ENCODE measurements at regions not wholly inside any gene's neighbourhood (a gene's known extent, or its start where the extent isn't known, plus 50 kb on each side); places are given as distances from the start of the nearest gene placed in this dataset.

DNA sequence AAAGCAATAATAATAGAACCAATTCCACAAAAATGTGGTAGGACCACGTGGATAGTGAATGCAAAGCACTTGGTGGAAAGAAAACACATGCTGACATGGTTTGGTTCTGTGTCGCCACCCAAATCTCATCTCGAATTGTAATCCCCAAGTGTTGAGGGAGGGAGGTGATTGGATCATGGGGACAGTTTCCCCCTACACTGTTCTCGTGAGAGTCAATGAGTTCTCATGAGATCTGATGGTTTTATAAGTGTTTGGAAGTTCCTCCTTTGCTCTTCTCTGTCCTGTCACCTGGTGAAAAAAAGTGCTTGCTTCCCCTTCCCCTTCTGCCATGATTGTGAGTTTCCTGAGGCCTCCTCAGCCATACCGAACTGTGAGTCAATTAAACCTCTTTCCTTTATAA is 421.9 kb upstream of the CADM1 start:
- ATAC-seq (replicated peaks): no peak
- Mint-ChIP-seq H3K27ac (no peak overlapping the region), H3K27me3 (peaks cover 0 to 6% of the 10 kb centered on the region in 2 donors), H3K9me3 (peaks cover 0 to 4% of the 10 kb centered on the region in 2 donors), H3K4me3 (no peak overlapping the region), H3K36me3 (ENCODE audit: insufficient read depth) (no peaks in the 10 kb centered on the region), H3K4me1 (ENCODE audit: low read depth in 2 of 2) (no peaks in the 10 kb centered on the region)
- DNase-seq: no peak

DNA sequence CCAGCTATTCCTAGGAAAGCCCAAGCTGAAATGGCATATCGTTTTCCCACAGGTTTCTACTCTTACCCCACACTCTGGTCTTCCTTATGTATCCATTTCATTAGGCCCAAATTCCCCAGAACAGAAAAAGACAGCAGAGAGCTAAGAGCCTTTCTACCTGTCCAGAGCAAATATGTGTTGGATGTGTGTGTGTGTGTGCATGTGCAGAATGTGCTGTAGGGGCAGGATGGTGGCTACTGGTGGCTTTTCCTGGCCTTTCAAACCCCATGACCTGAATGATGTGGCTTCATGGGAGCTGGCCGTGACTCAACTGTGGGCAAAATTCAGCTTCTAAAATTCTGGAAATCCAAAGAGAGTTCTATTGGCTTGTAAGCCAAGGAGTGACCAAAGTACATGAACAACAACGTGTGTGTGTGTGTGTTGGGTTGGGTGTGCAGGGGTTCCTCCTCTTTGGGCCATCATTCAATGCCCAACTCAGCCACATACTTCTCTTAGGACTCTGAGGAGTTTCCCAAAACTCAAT is 421.4 kb upstream of the CADM1 start:
- no peaks in the 10 kb centered on the region for H3K36me3 Mint-ChIP-seq (ENCODE audit: insufficient read depth)

DNA sequence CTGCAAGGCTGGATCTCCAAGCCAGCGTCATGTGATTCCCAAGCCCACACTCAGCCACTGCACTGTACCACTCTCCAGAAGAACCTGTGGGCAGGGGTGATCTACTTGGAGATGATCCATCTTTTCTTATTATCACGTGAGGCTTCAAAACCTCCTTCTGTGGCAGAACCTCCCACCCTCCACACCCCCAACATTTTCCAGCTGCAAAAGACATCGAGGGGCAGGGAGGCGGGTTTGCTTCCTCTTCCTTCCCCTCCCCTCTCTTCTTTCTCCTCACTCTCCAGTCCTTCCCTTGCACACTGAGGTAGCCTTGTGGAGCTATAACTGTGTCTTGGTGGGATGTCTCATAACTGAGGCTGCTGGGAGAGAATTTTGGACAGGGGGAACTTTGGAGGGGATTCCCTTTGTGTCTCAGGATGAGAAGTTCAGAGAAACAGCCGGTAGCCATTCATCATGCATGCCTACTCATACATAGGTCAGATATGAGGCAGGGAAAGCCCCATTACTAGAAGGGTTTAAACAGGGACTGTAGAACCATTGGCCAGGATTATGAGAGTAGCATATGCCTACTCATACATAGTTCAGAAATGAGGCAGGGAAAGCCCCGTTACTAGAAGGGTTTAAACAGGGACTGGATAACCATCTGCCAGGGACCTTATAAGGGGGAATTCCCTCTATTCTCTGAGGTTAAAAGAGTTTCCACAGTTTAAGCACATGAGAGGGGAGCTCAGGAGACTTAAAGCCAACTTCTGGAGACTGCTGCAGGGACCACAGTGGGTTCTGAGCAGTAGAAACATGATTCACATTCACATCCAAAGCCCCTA is 420.7 kb upstream of the CADM1 start:
- DNase-seq (no peak), ATAC-seq (replicated peaks) (no peak)
- peaks cover 0 to 6% of the 10 kb centered on the region in 2 donors for H3K27me3 Mint-ChIP-seq
- no peaks in the 10 kb centered on the region for H3K36me3 Mint-ChIP-seq (ENCODE audit: insufficient read depth)
- H3K4me1 Mint-ChIP-seq (ENCODE audit: low read depth in 2 of 2): no peaks in the 10 kb centered on the region
- peaks cover 0 to 6% of the 10 kb centered on the region in 2 donors for H3K9me3 Mint-ChIP-seq
- H3K4me3 Mint-ChIP-seq: no peak overlapping the region
- no peak overlapping the region for H3K27ac Mint-ChIP-seq

More for the DNA sequence above, 421.4 kb upstream of the CADM1 start:
- peaks cover 0 to 6% of the 10 kb centered on the region in 2 donors for H3K9me3 Mint-ChIP-seq
- H3K4me3 Mint-ChIP-seq: no peak overlapping the region
- ATAC-seq (replicated peaks): no peak
- no peak overlapping the region for H3K27ac Mint-ChIP-seq
- DNase-seq: no peak
- no peaks in the 10 kb centered on the region for H3K4me1 Mint-ChIP-seq (ENCODE audit: low read depth in 2 of 2)
- H3K27me3 Mint-ChIP-seq: peaks cover 0 to 6% of the 10 kb centered on the region in 2 donors

DNA sequence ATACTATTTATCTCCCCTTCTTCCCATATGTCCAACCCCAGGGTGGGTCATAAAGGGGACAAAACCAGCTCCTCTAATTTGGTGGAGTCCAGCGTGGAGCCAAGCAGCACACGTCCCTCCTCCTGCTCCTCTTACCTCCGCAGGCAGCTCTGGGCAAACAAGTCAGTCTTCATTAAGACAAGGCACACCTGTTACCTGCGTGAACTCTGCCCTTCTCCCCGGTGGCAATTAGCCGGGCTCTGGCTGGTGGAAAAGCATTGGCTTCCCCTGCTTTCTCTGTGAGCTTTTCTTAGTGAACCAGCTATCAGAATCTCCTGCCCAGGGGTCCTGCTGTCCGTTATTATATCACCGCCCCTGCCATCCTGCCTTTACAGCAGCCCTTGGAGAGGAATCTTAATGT is 418.7 kb upstream of the CADM1 start:
- no peaks in the 10 kb centered on the region for H3K36me3 Mint-ChIP-seq (ENCODE audit: insufficient read depth)
- peaks cover 0 to 6% of the 10 kb centered on the region in 2 donors for H3K27me3 Mint-ChIP-seq
- ATAC-seq (replicated peaks): no peak
- peaks cover 0 to 6% of the 10 kb centered on the region in 2 donors for H3K9me3 Mint-ChIP-seq
- no peaks in the 10 kb centered on the region for H3K4me1 Mint-ChIP-seq (ENCODE audit: low read depth in 2 of 2)
- no peak overlapping the region for H3K27ac Mint-ChIP-seq
- DNase-seq: no peak
- no peak overlapping the region for H3K4me3 Mint-ChIP-seq

DNA sequence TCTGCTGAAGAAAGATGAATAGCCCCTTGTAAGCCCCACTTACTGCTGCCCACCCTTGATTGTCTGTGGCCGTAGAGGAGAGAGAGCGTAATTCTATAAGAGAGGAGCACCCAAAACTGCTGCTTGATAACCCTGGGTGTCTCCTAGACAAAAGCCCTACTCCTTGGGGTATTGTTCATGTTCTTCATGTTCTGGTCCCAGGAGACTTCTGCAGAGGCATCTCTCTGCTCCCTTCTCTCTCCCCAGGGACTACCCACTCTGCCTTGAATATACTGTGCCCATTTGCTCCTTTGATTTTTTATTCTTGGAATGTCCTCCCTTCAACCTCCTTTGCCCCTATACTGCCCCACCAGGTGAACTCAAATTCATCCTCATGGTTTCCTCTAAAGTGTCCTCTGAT is 417.8 kb upstream of the CADM1 start:
- Mint-ChIP-seq H3K4me1 (ENCODE audit: low read depth in 2 of 2) (no peaks in the 10 kb centered on the region), H3K27me3 (no peaks in the 10 kb centered on the region), H3K27ac (no peak overlapping the region), H3K4me3 (no peak overlapping the region), H3K36me3 (ENCODE audit: insufficient read depth) (no peaks in the 10 kb centered on the region), H3K9me3 (peaks cover 0 to 6% of the 10 kb centered on the region in 2 donors)
- no peak for ATAC-seq (replicated peaks)
- DNase-seq: no peak

DNA sequence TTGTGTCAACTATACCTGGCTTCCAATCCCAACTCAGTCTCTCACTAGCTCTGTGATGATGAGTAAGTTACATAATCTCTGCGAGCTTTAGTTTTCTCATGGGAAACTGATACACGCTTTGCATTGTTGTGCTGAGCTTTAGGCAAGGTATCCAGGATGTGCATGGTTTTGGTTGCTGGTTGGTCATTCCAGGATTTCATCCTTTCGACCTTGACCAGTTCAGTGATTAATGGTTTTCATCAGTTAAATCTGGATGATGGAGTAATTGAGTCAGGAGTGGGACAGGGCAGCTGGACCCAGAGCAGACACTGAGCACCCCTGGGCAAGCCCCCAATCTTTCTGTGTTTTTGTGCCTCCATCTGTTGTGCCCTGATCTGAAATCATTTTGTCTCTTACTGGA is 417.3 kb upstream of the CADM1 start:
- no peaks in the 10 kb centered on the region for H3K4me1 Mint-ChIP-seq (ENCODE audit: low read depth in 2 of 2)
- H3K36me3 Mint-ChIP-seq (ENCODE audit: insufficient read depth): no peaks in the 10 kb centered on the region
- no peak overlapping the region for H3K27ac Mint-ChIP-seq
- peaks cover 0 to 6% of the 10 kb centered on the region in 2 donors for H3K9me3 Mint-ChIP-seq
- no peak for ATAC-seq (replicated peaks)
- H3K4me3 Mint-ChIP-seq: no peak overlapping the region
- no peak for DNase-seq
- H3K27me3 Mint-ChIP-seq: no peaks in the 10 kb centered on the region

DNA sequence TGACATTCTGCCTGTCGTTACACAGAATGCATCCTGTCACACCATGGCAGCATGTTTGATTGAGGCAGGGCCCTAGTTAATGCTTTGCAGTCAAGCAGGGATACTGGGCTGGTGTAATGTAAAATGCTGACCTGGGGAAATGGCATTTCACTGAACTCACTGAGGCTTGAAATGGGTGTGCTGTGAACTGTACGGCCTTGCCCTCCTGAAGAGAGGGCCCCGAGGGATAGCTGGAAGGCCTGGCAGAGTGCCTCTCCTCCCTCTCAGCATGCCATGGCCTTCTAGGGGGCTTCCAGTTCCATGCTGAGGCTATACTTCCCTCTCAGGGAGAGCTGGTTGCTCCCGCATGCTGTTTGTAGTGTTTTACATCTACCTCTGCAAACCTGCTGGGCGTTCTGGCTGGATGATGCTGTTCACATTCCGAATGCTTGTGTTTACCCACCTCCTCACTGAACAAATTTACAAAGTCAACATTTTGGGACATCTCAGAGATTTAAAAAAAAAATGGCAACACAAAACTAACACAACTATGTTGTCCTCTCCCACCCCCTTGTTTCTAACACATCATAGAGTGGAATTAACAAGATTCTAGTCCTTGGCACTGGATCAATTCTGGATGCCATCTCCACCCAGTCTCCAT is 416.7 kb upstream of the CADM1 start:
- ATAC-seq (replicated peaks): no peak
- no peak overlapping the region for H3K27ac Mint-ChIP-seq
- peaks cover 0 to 6% of the 10 kb centered on the region in 2 donors for H3K9me3 Mint-ChIP-seq
- H3K4me3 Mint-ChIP-seq: no peak overlapping the region
- no peaks in the 10 kb centered on the region for H3K36me3 Mint-ChIP-seq (ENCODE audit: insufficient read depth)
- DNase-seq: no peak
- H3K27me3 Mint-ChIP-seq: no peaks in the 10 kb centered on the region
- no peaks in the 10 kb centered on the region for H3K4me1 Mint-ChIP-seq (ENCODE audit: low read depth in 2 of 2)

DNA sequence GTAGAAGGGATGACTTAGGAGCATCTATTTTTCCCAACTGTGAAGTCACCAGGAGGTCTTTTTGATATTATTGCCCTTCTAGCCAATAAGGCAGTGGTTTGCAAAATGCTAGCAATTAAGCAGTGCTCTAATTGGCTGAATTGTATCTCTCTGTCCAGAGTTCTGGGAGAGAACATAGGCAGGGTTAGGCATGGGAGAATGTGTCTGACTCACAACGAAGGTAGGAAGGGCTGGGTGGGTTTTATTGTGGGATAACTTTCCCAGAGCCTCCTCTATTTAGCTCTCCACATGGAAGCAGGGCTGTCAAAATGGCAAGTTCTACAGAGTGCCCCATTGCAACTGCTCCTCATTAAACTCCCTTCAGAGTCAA is 415.9 kb upstream of the CADM1 start:
- no peak overlapping the region for H3K4me3 Mint-ChIP-seq
- ATAC-seq (replicated peaks) (no peak), DNase-seq (no peak)
- H3K27ac Mint-ChIP-seq: no peak overlapping the region
- H3K4me1 Mint-ChIP-seq (ENCODE audit: low read depth in 2 of 2): no peaks in the 10 kb centered on the region
- no peaks in the 10 kb centered on the region for H3K27me3 Mint-ChIP-seq
- H3K9me3 Mint-ChIP-seq: peaks cover 0 to 6% of the 10 kb centered on the region in 2 donors
- no peaks in the 10 kb centered on the region for H3K36me3 Mint-ChIP-seq (ENCODE audit: insufficient read depth)

DNA sequence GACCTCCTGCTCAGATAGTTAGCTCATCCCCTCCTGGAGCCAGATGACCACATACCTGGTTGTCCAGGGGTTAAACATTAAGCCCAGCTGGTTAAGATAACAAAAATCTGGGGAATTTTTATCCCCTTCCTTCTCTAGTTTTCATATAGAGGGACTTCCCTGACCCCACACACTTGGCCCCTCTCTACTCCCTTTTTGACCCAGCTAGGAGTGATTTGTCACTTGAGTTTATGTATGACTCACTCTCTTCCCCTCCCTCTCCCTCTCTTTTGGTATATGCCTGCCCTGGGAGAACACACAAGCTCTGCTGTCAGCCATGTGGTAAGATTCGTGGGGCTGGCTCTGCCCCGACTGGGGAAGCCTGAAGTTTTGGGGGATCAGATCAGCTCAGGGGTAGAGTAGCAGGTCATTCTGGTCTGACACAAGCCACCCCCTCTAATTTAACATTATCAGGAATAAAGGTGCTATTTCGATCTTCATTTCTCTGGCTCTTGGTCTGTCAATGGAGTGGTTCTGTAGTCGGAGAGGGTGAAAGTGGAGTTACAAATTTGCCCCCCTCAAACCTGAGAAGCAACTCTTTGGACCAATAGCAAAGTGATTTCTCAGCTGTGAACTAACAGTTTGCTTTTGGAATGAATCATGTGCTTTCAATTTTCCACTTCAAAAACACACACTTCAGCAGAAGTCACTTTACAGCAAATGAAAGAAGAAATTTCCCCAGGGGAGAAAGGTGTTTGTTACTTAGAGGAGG is 415.3 kb upstream of the CADM1 start:
- DNase-seq (no peak), ATAC-seq (replicated peaks) (no peak)
- no peak overlapping the region for H3K4me3 Mint-ChIP-seq
- H3K4me1 Mint-ChIP-seq (ENCODE audit: low read depth in 2 of 2): no peaks in the 10 kb centered on the region
- no peaks in the 10 kb centered on the region for H3K36me3 Mint-ChIP-seq (ENCODE audit: insufficient read depth)
- H3K9me3 Mint-ChIP-seq: peaks cover 0 to 6% of the 10 kb centered on the region in 2 donors
- H3K27me3 Mint-ChIP-seq: no peaks in the 10 kb centered on the region
- no peak overlapping the region for H3K27ac Mint-ChIP-seq

DNA sequence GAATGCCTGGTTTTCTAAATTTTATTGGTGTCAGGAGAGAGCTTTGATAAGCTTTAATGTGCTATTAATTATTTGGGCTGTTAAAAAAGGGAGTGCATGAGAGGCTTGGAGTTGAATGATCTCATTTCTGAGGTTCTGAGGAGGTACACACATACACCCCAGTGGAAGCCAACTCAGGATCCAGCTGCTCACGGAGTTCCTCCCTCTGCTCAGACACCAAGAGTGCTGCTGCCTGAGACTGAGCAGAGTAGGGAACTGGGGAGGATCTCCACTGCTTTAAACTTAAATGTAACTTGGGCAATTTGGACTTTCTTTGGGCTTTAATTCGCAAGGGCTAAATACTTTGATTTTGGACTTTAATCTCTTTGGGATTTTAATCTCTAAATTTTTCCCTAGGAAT is 414.4 kb upstream of the CADM1 start:
- no peak for ATAC-seq (replicated peaks)
- H3K4me3 Mint-ChIP-seq: no peak overlapping the region
- no peak for DNase-seq
- no peaks in the 10 kb centered on the region for H3K4me1 Mint-ChIP-seq (ENCODE audit: low read depth in 2 of 2)
- H3K27me3 Mint-ChIP-seq: peaks cover 0 to 2% of the 10 kb centered on the region in 2 donors
- H3K9me3 Mint-ChIP-seq: peaks cover 0 to 6% of the 10 kb centered on the region in 2 donors
- no peaks in the 10 kb centered on the region for H3K36me3 Mint-ChIP-seq (ENCODE audit: insufficient read depth)
- H3K27ac Mint-ChIP-seq: no peak overlapping the region

DNA sequence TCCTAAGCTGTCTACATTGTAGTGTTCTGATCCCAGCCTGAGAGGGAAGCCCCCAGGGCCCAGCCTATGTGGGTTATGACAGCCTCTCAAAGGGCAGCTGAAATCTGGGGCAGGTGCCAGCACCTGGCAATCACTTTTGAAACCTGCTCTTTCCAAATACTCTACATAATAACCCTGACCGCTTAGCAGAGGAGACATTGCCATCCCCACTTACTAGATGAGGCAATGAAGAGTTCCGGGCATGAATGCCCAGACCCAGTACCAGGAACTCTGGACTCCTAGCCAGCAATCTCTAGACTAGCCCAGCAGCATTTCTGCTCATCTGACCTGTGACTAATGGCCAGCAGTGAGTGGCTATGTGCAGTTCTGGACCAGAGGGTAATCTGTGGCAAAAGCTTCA is 412.4 kb upstream of the CADM1 start:
- H3K4me1 Mint-ChIP-seq (ENCODE audit: low read depth in 2 of 2): no peaks in the 10 kb centered on the region
- DNase-seq (no peak), ATAC-seq (replicated peaks) (no peak)
- H3K9me3 Mint-ChIP-seq: peaks cover 0 to 6% of the 10 kb centered on the region in 2 donors
- H3K27me3 Mint-ChIP-seq: peaks cover 0 to 8% of the 10 kb centered on the region in 2 donors
- H3K4me3 Mint-ChIP-seq: no peak overlapping the region
- no peak overlapping the region for H3K27ac Mint-ChIP-seq
- H3K36me3 Mint-ChIP-seq (ENCODE audit: insufficient read depth): no peaks in the 10 kb centered on the region

DNA sequence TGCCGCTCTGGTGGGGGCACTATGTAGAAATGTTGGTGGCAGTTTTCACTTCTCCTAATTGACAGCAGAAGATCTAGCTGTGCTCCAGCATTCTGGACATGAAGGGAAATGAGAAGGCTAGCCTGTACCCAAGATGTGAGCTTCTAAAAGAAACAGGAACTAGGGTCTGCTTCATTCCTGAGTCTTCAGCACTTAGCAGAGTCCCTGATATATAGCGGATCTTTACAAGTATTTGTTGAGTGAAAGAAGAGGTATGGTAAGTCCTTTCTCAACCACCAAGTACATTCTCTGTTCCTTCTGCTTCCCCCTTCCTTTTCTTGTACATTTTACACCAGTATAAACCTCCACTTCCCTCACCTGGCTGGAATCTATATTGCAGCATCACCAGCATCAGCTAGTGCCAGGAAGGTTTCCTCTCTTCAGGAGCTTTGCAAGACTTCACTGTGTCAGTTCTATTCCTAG is 408.3 kb upstream of the CADM1 start:
- no peak overlapping the region for H3K4me3 Mint-ChIP-seq
- no peak overlapping the region for H3K27ac Mint-ChIP-seq
- no peaks in the 10 kb centered on the region for H3K36me3 Mint-ChIP-seq (ENCODE audit: insufficient read depth)
- DNase-seq (no peak), ATAC-seq (replicated peaks) (no peak)
- peaks cover 0 to 8% of the 10 kb centered on the region in 2 donors for H3K27me3 Mint-ChIP-seq
- H3K4me1 Mint-ChIP-seq (ENCODE audit: low read depth in 2 of 2): no peaks in the 10 kb centered on the region
- H3K9me3 Mint-ChIP-seq: no peaks in the 10 kb centered on the region

DNA sequence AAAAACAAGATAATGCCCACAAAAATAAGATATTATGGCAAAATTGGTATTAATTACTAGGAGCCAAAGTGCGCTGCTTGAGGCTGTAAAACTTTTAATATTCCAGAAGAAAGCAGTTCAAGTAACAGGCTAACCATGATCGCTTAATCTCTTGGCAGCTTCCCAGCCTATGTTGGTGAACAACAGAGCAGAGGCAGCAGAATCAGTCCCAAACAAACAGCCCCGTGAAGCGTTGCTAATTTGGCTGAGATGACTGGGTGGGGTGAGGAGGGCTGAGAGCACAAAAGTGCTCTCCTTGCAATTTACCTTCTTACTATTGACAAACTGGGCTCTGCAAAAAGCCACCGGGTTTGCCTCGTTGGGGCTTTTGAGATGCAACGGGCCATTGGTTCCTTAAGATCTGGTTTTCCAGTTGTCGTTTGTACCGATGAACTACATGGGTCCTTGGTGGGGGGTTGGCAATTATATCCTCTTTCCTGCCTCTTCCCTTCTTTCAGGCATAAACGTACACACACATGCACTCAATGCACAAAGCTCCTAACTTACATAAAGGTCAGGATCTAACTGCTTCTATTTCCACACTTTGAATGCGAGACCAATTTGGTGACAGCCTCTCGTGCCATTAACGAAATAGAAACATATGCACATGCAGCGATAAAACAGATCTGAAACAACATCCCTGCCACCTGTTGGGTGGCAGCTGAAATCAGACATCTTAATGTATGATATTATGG is 407.6 kb upstream of the CADM1 start:
- H3K36me3 Mint-ChIP-seq (ENCODE audit: insufficient read depth): no peaks in the 10 kb centered on the region
- no peak overlapping the region for H3K4me3 Mint-ChIP-seq
- ATAC-seq (replicated peaks) (no peak), DNase-seq (no peak)
- peaks cover 4 to 8% of the 10 kb centered on the region in 2 donors for H3K27me3 Mint-ChIP-seq
- H3K4me1 Mint-ChIP-seq (ENCODE audit: low read depth in 2 of 2): no peaks in the 10 kb centered on the region
- no peaks in the 10 kb centered on the region for H3K9me3 Mint-ChIP-seq
- H3K27ac Mint-ChIP-seq: no peak overlapping the region

Data from effector memory CD8-positive, alpha-beta T cell (primary cell).